ENCODE measurements at regions not wholly inside any gene's neighbourhood (a gene's known extent, or its start where the extent isn't known, plus 50 kb on each side); places are given as distances from the start of the nearest gene placed in this dataset.

- TF ChIP-seq EZH2 (optimal IDR thresholded peaks at IDR 0.05; ENCODE audit: low read depth, low read length), result no peak
- TF ChIP-seq CTCF (IDR thresholded peaks at IDR 0.05; ENCODE audit: low read length), result no peak
Observed at GRCh38 chr4:14431155-14432134, 570.8 kb upstream of the CPEB2 start.

Measured in MM.1S (cell line).